Amygdala (tissue), 56 donors: ENCODE measurements at regions not wholly inside any gene's neighbourhood (a gene's known extent, or its start where the extent isn't known, plus 50 kb on each side); places are given as distances from the start of the nearest gene placed in this dataset.
"Not testable (repeated sequence)": the region's sequence is repeated elsewhere in the genome, so short reads cannot be mapped to it uniquely, and the experiment has no call there.

Experiments used
- DNase-seq, 56 donors: peaks; one replicate each; lab custom pipeline; 2025; lab: John Stamatoyannopoulos, UW

- DNase-seq: no peak
Measured at GRCh38 chr5:116908537-116908936, 333.9 kb upstream of the SEMA6A start.

- DNase-seq: no peak
Measured at GRCh38 chr5:116905885-116906284, 331.3 kb upstream of the SEMA6A start.

- no peak for DNase-seq
Measured at GRCh38 chr5:116900793-116901192, 326.2 kb upstream of the SEMA6A start.

GRCh38 chr5:116898917-116899316, 324.3 kb upstream of the SEMA6A start:
- DNase-seq: no peak

- no peak for DNase-seq
Measured at GRCh38 chr5:116897291-116897690, 322.7 kb upstream of the SEMA6A start.

- no peak for DNase-seq
Measured at GRCh38 chr5:116896001-116896400, 321.4 kb upstream of the SEMA6A start.

GRCh38 chr5:116892993-116893392, 318.4 kb upstream of the SEMA6A start:
- DNase-seq: no peak

GRCh38 chr5:116887104-116887503, 312.5 kb upstream of the SEMA6A start:
- no peak for DNase-seq

GRCh38 chr5:116885825-116886224, 311.2 kb upstream of the SEMA6A start:
- DNase-seq: no peak

GRCh38 chr5:116883875-116884274, 309.3 kb upstream of the SEMA6A start:
- DNase-seq: no peak

- DNase-seq: no peak
Measured at GRCh38 chr5:116881921-116882531, 307.4 kb upstream of the SEMA6A start.

GRCh38 chr5:116880601-116881000, 306.0 kb upstream of the SEMA6A start:
- no peak for DNase-seq

GRCh38 chr5:116880150-116880549, 305.5 kb upstream of the SEMA6A start:
- DNase-seq: no peak

GRCh38 chr5:116876240-116876840, 301.7 kb upstream of the SEMA6A start:
- no peak for DNase-seq

- no peak for DNase-seq
Measured at GRCh38 chr5:116872986-116873385, 298.4 kb upstream of the SEMA6A start.

GRCh38 chr5:116872486-116872885, 297.9 kb upstream of the SEMA6A start:
- DNase-seq: no peak

- not testable (repeated sequence) for DNase-seq
Measured at GRCh38 chr5:116867825-116868224, 293.2 kb upstream of the SEMA6A start.

GRCh38 chr5:116865651-116866050, 291.0 kb upstream of the SEMA6A start:
- DNase-seq: no peak

- no peak for DNase-seq
Measured at GRCh38 chr5:116864838-116865190, 290.2 kb upstream of the SEMA6A start.

GRCh38 chr5:116864157-116864837, 289.7 kb upstream of the SEMA6A start:
- peak in 2 of 56 donors; percentile 1 to 13 for DNase-seq

- no peak for DNase-seq
Measured at GRCh38 chr5:116862632-116863455, 288.2 kb upstream of the SEMA6A start.
